Amygdala (tissue), 56 donors: ENCODE measurements at regions not wholly inside any gene's neighbourhood (a gene's known extent, or its start where the extent isn't known, plus 50 kb on each side); places are given as distances from the start of the nearest gene placed in this dataset.
"Not testable (repeated sequence)": the region's sequence is repeated elsewhere in the genome, so short reads cannot be mapped to it uniquely, and the experiment has no call there.

Source experiments
- DNase-seq, 56 donors: peaks; one replicate each; lab custom pipeline; 2025; lab: John Stamatoyannopoulos, UW

- peak in 2 of 56 donors; percentile 9 to 24 for DNase-seq
Measured at GRCh38 chr2:8244639-8245038, 437.2 kb upstream of the ID2 start.

- no peak for DNase-seq
Measured at GRCh38 chr2:8246137-8246536, 435.7 kb upstream of the ID2 start.

GRCh38 chr2:8247905-8248622 is 433.8 kb upstream of the ID2 start:
- no peak for DNase-seq

GRCh38 chr2:8248623-8248957 is 433.3 kb upstream of the ID2 start:
- no peak for DNase-seq

GRCh38 chr2:8249141-8249540 is 432.7 kb upstream of the ID2 start:
- peak in 21 of 56 donors; percentile 5 to 73 (median 24) for DNase-seq

GRCh38 chr2:8249769-8250168 is 432.1 kb upstream of the ID2 start:
- no peak for DNase-seq

GRCh38 chr2:8250290-8250689 is 431.6 kb upstream of the ID2 start:
- not testable (repeated sequence) for DNase-seq

GRCh38 chr2:8251291-8251690 is 430.6 kb upstream of the ID2 start:
- DNase-seq: no peak

- no peak for DNase-seq
Measured at GRCh38 chr2:8251856-8252255, 430.0 kb upstream of the ID2 start.

GRCh38 chr2:8252997-8253694 is 428.7 kb upstream of the ID2 start:
- DNase-seq: no peak

GRCh38 chr2:8253781-8254180 is 428.1 kb upstream of the ID2 start:
- no peak for DNase-seq

GRCh38 chr2:8254214-8254613 is 427.6 kb upstream of the ID2 start:
- DNase-seq: not testable (repeated sequence)

GRCh38 chr2:8254791-8255447 is 426.9 kb upstream of the ID2 start:
- no peak for DNase-seq

GRCh38 chr2:8255448-8255800 is 426.4 kb upstream of the ID2 start:
- DNase-seq: no peak

GRCh38 chr2:8256905-8257304 is 425.0 kb upstream of the ID2 start:
- no peak for DNase-seq

GRCh38 chr2:8257502-8257901 is 424.4 kb upstream of the ID2 start:
- DNase-seq: no peak

GRCh38 chr2:8258406-8258805 is 423.4 kb upstream of the ID2 start:
- DNase-seq: no peak

- peak in 18 of 56 donors; percentile 5 to 71 (median 34) for DNase-seq
Measured at GRCh38 chr2:8259106-8259840, 422.6 kb upstream of the ID2 start.

GRCh38 chr2:8259841-8260178 is 422.0 kb upstream of the ID2 start:
- DNase-seq: no peak

GRCh38 chr2:8260213-8260612 is 421.6 kb upstream of the ID2 start:
- peak in 22 of 56 donors; percentile 8 to 69 (median 22) for DNase-seq

GRCh38 chr2:8263901-8264300 is 418.0 kb upstream of the ID2 start:
- DNase-seq: no peak
